ENCODE measurements at regions not wholly inside any gene's neighbourhood (a gene's known extent, or its start where the extent isn't known, plus 50 kb on each side); places are given as distances from the start of the nearest gene placed in this dataset.

GRCh38 chr11:122311216-122311755 lies 195.3 kb upstream of the BLID start:
- no peak for DNase-seq

- DNase-seq, result no peak
These were observed 194.8 kb upstream of the BLID start for GRCh38 chr11:122310766-122311165.

- DNase-seq, result no peak
These were observed 193.4 kb upstream of the BLID start for GRCh38 chr11:122309262-122309925.

GRCh38 chr11:122308226-122308625 lies 192.2 kb upstream of the BLID start:
- DNase-seq, result no peak

- DNase-seq, result no peak
These were observed 191.5 kb upstream of the BLID start for GRCh38 chr11:122307476-122308035.

GRCh38 chr11:122306831-122307391 lies 190.9 kb upstream of the BLID start:
- DNase-seq, result no peak

GRCh38 chr11:122305426-122306320 lies 189.7 kb upstream of the BLID start:
- DNase-seq, result no peak

- no peak for DNase-seq
These were observed 189.0 kb upstream of the BLID start for GRCh38 chr11:122304973-122305372.

- DNase-seq, result no peak
These were observed 188.3 kb upstream of the BLID start for GRCh38 chr11:122304306-122304705.

GRCh38 chr11:122294041-122294440 lies 178.0 kb upstream of the BLID start:
- no peak for DNase-seq

GRCh38 chr11:122293296-122294023 lies 177.4 kb upstream of the BLID start:
- no peak for DNase-seq

GRCh38 chr11:122287401-122287800 lies 171.4 kb upstream of the BLID start:
- DNase-seq, result no peak

- DNase-seq, result no peak
These were observed 169.3 kb upstream of the BLID start for GRCh38 chr11:122285070-122285988.

- no peak for DNase-seq
These were observed 164.9 kb upstream of the BLID start for GRCh38 chr11:122280870-122281269.

- no peak for DNase-seq
These were observed 163.2 kb upstream of the BLID start for GRCh38 chr11:122279194-122279593.

GRCh38 chr11:122277493-122277892 lies 161.5 kb upstream of the BLID start:
- no peak for DNase-seq

GRCh38 chr11:122276221-122276620 lies 160.2 kb upstream of the BLID start:
- no peak for DNase-seq

GRCh38 chr11:122275508-122275907 lies 159.5 kb upstream of the BLID start:
- DNase-seq, result no peak

- DNase-seq, result no peak
These were observed 157.6 kb upstream of the BLID start for GRCh38 chr11:122273476-122274191.

GRCh38 chr11:122271745-122272144 lies 155.7 kb upstream of the BLID start:
- no peak for DNase-seq

GRCh38 chr11:122271137-122271536 lies 155.1 kb upstream of the BLID start:
- DNase-seq, result no peak

Data from activated CD8-positive, alpha-beta memory T cell treated with anti-CD3 and anti-CD28 coated beads, Interleukin-2, amount 50 U/mL, for 48 hours (primary cell).